IgD-negative memory B cell (primary cell): ENCODE measurements at regions not wholly inside any gene's neighbourhood (a gene's known extent, or its start where the extent isn't known, plus 50 kb on each side); places are given as distances from the start of the nearest gene placed in this dataset.

ENCODE experiments used
- H3K27ac Mint-ChIP-seq, 3 donors: one replicate each; pipeline ENCODE4 v1.8.0; 2020 to 2022; ENCODE audit warnings: mild to moderate bottlenecking in 3 of 3, mixed read lengths in 3 of 3, moderate library complexity in 1 of 3
- H3K27me3 Mint-ChIP-seq: one replicate; pipeline ENCODE4 v1.8.0; 2021; ENCODE audit warnings: mixed read lengths
- H3K36me3 Mint-ChIP-seq: one replicate; pipeline ENCODE4 v1.8.0; 2020; ENCODE audit warnings: mild to moderate bottlenecking, mixed read lengths
- H3K4me1 Mint-ChIP-seq, 3 donors: one replicate each; pipeline ENCODE4 v1.8.0; 2020 to 2022; ENCODE audit warnings: mixed read lengths in 3 of 3, mild to moderate bottlenecking in 1 of 3
- H3K4me3 Mint-ChIP-seq, 4 donors: one replicate each; pipeline ENCODE4 v1.8.0; 2020 to 2022; ENCODE audit warnings: mild to moderate bottlenecking in 4 of 4, mixed read lengths in 4 of 4, moderate library complexity in 3 of 4
- H3K9me3 Mint-ChIP-seq, 3 donors: one replicate each; pipeline ENCODE4 v1.8.0; 2020 to 2021; ENCODE audit warnings: mixed read lengths in 3 of 3, mild to moderate bottlenecking in 1 of 3

DNA sequence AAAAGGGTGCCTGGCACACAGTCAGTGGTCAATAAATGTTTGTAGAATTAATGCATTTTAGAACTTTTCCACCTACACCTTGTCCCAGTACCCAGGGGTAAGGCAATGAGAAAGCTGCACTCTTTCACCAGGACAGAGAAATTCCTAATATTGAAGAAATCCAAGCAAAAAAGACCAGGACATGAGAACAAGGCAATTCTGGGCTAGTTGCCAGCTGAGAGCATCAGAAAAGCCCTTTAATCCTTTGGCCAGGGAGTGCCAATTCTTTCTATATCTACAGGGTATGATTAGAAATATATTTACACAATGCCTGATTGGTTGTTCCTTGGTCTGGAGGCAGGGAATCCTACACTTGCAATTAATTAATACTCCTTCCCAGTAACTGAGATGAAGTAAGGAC is 492.4 kb upstream of the NFIA start:
- Mint-ChIP-seq H3K4me1 (no peaks in the 10 kb centered on the region), H3K9me3 (peaks cover 0 to 5% (median 3%) of the 10 kb centered on the region in 3 donors), H3K4me3 (no peak overlapping the region), H3K36me3 (no peaks in the 10 kb centered on the region), H3K27ac (no peak overlapping the region), H3K27me3 (no peaks in the 10 kb centered on the region)

DNA sequence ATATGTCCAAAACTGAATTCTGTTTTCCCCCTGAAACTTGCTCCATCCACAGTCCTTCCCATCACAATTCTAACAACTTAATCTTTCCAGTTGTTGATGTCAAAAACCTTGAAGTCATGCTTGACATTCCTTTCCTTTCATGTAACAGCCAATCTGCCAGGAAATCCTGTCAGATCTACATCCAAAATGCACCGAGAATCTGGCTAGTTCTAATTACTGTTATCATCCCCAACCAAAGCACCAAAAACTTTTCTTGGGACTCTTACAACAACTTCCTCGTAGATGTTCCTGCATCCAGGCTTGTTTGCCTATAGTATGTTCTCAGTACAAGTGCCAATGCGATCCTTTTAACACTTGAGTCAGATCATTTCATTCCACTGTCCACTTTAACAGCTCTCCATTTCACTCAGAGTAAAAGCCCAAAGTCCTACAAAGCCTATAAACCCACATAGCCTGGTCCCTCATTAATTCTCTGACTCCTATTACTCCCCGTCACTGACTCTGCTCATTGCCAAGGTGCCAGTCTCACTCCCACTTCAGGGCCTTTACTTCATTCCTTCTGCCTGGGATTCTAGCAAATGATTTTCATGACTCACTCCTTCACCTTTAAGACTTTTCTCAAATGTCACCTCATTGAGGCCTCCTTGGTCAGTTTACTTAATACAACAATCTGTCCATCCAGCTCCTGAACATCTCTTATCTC is 493.2 kb upstream of the NFIA start:
- Mint-ChIP-seq H3K27me3 (no peaks in the 10 kb centered on the region), H3K9me3 (peaks cover 0 to 5% (median 3%) of the 10 kb centered on the region in 3 donors), H3K27ac (no peak overlapping the region), H3K4me3 (no peak overlapping the region), H3K4me1 (no peaks in the 10 kb centered on the region), H3K36me3 (no peaks in the 10 kb centered on the region)

DNA sequence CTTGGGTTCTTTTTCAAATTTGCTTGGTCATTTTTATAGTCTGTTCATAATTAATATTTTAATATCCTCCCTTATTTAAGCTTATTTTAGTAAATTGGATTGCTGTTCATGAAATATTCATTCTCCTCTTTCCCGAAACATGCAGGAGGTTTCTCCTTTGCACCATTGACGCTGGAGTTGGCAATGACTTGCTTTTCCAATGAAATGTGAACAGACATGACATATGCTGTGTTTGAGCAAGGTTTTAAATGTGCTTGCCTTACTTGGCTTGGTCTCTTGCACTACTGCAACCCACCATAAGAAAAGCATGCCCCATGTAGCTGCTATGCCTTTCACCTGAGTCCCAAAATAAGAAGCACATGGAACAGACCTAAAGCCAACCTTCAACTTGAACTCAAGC is 498.0 kb upstream of the NFIA start:
- Mint-ChIP-seq H3K4me1 (no peaks in the 10 kb centered on the region), H3K36me3 (no peaks in the 10 kb centered on the region), H3K27ac (no peak overlapping the region), H3K27me3 (no peaks in the 10 kb centered on the region), H3K4me3 (no peak overlapping the region), H3K9me3 (peaks cover 10 to 12% (median 11%) of the 10 kb centered on the region in 3 donors)

DNA sequence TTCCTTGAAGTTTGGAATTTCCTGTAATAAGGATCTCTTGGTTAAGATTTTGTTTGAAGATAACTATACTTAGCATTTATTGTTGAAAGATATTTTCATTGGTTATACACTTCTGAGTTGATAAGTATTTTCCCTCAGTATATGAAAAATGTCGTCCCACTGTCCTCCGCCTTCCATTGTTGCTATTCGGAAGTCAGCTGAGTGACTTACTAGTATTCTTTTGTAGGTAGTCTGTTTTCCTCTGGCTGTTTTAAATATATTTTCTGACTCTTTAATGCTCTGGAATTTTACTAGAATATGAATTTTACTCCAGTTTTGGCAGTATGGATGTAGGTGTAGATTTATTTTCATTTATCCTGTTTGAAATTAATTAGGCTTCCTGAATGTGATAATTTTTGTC is 498.7 kb upstream of the NFIA start:
- no peaks in the 10 kb centered on the region for H3K36me3 Mint-ChIP-seq
- no peak overlapping the region for H3K4me3 Mint-ChIP-seq
- no peaks in the 10 kb centered on the region for H3K4me1 Mint-ChIP-seq

DNA sequence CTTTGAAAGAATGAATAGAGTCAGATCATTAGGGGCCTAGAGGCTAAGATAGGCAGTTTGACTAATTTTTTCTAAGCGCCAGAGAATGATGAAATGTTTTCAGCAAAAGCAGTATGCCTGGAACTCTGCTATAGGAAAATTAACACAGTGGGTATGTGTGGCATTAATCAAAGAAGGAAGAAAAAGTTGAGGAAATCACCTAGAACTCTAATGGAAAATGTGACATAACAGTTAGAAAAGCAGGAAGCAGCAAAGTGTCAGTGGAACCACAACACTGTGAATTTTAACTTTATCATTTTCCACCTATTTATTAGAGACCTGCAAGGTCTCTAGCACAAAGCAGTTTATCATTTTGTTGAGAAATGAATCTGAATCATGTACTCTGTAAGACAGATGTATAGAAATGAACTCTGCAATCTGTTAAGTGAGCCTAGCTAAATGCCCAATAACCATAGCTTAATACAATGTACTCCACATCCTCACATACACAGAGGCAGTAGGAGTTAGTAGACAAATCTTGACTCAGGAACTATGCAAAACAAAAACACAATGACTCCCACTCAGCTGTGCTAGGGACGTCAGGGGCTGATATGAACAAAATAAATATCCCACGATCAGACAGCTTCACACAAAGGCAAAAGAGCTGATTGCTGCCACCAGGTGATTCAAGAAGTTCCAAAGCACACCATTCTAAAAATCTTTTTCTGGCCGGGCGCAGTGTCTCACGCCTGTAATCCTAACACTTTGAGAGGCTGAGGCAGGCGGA is 500.7 kb upstream of the NFIA start:
- H3K4me3 Mint-ChIP-seq: no peak overlapping the region
- no peaks in the 10 kb centered on the region for H3K4me1 Mint-ChIP-seq
- H3K36me3 Mint-ChIP-seq: no peaks in the 10 kb centered on the region
- peaks cover 8 to 12% (median 10%) of the 10 kb centered on the region in 3 donors for H3K9me3 Mint-ChIP-seq
- no peak overlapping the region for H3K27ac Mint-ChIP-seq
- no peaks in the 10 kb centered on the region for H3K27me3 Mint-ChIP-seq

More for the DNA sequence above, 498.7 kb upstream of the NFIA start:
- Mint-ChIP-seq H3K9me3 (peaks cover 9 to 12% (median 10%) of the 10 kb centered on the region in 3 donors), H3K27me3 (no peaks in the 10 kb centered on the region), H3K27ac (no peak overlapping the region)

DNA sequence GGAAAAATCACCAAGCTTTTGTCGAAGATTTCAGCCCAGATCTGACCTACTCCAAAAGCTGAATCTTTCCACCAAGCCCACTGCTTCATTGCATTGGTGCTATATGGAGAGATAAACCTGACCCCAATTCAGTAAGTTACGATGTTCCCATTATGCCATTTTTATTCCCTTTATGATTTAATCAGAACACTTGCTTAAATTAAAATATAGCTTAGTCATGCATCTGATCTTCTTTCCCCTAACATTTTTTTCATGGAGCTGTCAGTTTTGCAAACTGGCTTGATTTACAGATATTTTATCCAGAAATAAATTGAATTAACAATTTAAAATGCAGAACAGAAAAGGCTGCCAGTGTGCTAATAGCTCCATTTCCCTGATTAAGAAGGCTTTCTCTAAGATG is 503.5 kb upstream of the C1orf87 start:
- H3K9me3 Mint-ChIP-seq: peaks cover 0 to 8% (median 3%) of the 10 kb centered on the region in 3 donors
- H3K4me3 Mint-ChIP-seq: no peak overlapping the region
- no peaks in the 10 kb centered on the region for H3K4me1 Mint-ChIP-seq
- H3K36me3 Mint-ChIP-seq: no peaks in the 10 kb centered on the region
- no peak overlapping the region for H3K27ac Mint-ChIP-seq
- H3K27me3 Mint-ChIP-seq: no peaks in the 10 kb centered on the region

DNA sequence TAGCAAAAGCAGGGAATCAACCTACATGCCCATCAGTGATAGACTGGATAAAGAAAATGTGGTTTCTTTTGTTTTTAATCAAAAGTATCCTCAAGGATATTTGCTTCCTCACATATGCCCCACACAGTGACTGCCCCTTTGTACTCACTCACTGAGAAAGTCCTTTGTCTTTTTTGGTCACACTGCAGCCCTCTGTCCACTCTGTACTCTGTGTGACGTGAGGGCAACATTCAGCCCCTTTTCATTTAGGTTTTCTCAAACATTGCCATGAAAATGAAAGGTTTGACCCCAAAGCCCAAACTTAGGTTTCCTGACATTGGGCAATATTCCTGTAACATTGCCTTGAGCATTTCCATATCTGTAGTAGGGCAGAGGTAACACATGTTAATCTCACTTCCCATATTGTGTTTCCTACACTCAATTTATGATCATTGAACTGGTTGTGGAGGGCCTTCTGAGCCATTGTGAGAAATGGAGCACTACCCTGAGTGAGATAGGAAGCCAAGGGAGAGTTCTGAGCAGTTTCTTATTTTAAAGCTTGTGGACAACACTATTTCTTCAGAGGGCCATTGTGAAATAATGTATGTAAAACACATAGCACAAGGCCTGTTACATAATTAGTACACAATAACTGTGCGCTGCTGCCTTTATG is 501.9 kb upstream of the C1orf87 start:
- Mint-ChIP-seq H3K27ac (no peak overlapping the region), H3K4me1 (no peaks in the 10 kb centered on the region), H3K9me3 (peaks cover 2 to 11% (median 7%) of the 10 kb centered on the region in 3 donors), H3K27me3 (no peaks in the 10 kb centered on the region), H3K36me3 (no peaks in the 10 kb centered on the region), H3K4me3 (no peak overlapping the region)

DNA sequence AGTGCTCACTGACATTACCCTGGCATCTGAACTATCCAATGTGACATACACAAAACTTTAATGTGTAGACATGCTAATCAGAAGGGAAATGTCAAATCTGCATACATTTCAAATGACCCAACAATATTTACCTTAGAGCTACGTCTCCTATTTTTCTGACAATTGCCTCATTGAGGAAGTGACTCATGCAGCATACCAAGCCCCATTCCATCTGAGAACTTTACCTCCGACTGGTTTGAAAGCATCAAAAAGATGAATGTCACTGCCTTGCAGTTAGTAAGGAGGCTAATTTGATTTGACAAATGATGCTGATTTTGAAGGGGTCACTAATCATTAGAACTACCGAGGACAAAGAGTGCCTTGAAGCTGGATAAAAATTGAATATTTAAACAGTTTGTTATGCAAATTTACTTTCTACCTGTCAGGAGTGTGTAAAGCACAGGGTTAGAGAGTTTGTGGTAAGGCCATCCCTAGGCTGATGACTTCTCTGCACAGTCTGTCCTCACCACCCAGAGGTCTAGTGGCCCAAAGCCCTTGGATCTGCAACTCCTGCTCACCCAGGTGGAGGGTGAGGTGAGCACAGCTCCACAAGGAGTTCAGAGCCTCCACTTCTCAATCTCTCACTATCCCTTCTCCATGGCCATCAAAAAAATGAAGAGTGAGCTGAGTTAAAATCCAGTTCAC is 500.3 kb upstream of the C1orf87 start:
- no peak overlapping the region for H3K4me3 Mint-ChIP-seq
- H3K27me3 Mint-ChIP-seq: peaks cover 1% of the 10 kb centered on the region
- no peaks in the 10 kb centered on the region for H3K36me3 Mint-ChIP-seq
- H3K27ac Mint-ChIP-seq: no peak overlapping the region
- no peaks in the 10 kb centered on the region for H3K4me1 Mint-ChIP-seq
- peaks cover 6 to 15% (median 9%) of the 10 kb centered on the region in 3 donors for H3K9me3 Mint-ChIP-seq

DNA sequence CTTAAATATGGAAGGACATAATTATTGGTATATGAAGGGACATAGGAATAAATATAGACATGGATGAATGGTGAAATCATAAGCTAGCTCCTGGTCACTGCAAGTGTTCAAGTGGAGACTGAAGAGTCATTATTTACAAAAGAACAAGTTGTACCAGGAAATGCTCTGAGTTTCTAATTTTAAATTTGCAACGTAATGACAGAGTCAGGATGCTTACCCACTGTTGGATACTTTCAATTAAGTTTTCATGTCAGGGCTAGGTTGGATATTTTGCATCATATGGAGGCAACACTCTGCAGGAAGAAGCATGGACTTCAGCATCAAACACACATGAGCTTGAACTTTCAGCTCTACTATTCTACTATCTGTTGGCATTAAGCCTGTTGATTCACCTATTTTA is 499.6 kb upstream of the C1orf87 start:
- Mint-ChIP-seq H3K9me3 (peaks cover 9 to 15% (median 10%) of the 10 kb centered on the region in 3 donors), H3K4me1 (no peaks in the 10 kb centered on the region), H3K27ac (no peak overlapping the region), H3K27me3 (peaks cover 1% of the 10 kb centered on the region), H3K4me3 (no peak overlapping the region), H3K36me3 (no peaks in the 10 kb centered on the region)

DNA sequence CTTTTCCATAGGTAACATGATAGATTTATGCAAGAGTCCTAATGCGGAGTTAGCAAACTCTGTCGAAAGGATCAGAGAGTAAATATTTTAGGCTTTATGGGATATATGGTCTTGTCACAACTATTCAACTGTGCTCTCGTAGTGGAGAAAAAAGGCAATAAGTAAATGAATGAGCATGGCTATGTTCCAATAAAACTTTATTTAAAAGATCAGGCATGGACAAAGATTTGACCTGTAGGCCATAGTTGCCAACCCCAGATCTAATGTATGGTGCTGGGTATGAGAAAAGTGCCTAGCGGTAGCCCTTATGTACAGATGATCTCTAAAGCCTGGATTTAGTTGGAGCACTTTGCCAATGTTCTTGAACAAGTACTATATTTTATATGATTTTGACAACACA is 498.8 kb upstream of the C1orf87 start:
- no peak overlapping the region for H3K27ac Mint-ChIP-seq
- peaks cover 1% of the 10 kb centered on the region for H3K27me3 Mint-ChIP-seq
- H3K36me3 Mint-ChIP-seq: no peaks in the 10 kb centered on the region
- no peak overlapping the region for H3K4me3 Mint-ChIP-seq
- H3K4me1 Mint-ChIP-seq: no peaks in the 10 kb centered on the region
- H3K9me3 Mint-ChIP-seq: peaks cover 9 to 15% (median 10%) of the 10 kb centered on the region in 3 donors

DNA sequence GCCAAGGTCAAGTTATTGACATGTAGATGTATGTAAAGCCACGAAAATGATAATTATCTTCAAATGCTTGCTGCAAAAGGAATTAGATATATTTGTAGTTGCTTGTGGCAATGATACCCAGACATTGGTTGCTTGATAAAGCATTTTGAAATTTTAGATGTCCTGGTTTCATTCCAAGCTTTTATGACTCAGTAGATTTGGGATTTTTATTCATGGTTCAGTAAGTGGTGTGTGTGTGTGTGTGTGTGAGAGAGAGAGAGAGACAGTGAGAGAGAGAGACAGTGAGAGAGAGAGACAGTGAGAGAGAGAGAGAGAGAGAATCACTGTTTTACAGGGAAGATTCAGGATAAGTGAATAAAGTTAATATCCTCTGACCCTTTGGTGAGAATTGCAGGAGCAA is 498.2 kb upstream of the C1orf87 start:
- Mint-ChIP-seq H3K27ac (no peak overlapping the region), H3K9me3 (peaks cover 9 to 15% (median 10%) of the 10 kb centered on the region in 3 donors), H3K36me3 (no peaks in the 10 kb centered on the region), H3K27me3 (peaks cover 1% of the 10 kb centered on the region), H3K4me1 (no peaks in the 10 kb centered on the region), H3K4me3 (no peak overlapping the region)

DNA sequence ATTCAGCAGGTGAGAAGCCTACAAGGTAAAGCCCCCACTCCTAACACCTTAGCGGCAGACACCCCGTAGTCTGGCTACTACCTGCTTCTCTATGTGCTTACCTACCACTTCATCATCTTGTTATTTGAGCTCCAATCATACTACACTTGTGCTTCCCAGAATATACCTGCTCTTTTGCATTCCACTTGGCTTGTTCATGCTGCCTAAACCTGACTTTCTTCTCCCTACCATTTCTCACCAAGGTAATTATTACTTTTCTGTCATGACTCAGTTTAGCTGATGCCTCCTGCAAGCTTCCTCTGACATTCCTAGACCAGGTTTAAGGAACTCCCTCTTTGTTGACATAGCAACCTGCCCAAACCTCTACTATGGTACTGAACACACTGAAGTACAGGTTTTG is 495.6 kb upstream of the C1orf87 start:
- peaks cover 5 to 12% (median 10%) of the 10 kb centered on the region in 3 donors for H3K9me3 Mint-ChIP-seq
- H3K36me3 Mint-ChIP-seq: no peaks in the 10 kb centered on the region
- H3K27ac Mint-ChIP-seq: no peak overlapping the region
- no peak overlapping the region for H3K4me3 Mint-ChIP-seq
- H3K27me3 Mint-ChIP-seq: peaks cover 1% of the 10 kb centered on the region
- H3K4me1 Mint-ChIP-seq: no peaks in the 10 kb centered on the region

DNA sequence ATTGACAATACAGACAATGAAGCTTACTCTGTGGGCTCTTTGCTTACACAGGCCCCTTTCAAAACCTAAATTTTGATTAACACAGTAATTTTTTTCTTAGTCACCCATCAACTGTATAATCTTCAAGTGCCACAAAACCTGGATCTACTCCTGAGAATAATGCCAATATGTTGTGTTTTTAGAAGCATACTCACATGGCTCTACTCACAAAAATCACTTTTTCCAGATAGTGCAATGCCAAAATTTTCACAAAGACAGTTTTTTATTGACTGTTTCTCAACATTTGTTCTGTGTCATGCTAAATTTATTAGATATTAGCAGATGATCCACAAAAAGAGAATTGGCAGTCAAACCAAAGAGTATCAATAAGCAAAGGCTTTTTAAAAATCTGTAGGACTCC is 493.7 kb upstream of the C1orf87 start:
- Mint-ChIP-seq H3K27me3 (peaks cover 1% of the 10 kb centered on the region), H3K27ac (no peak overlapping the region), H3K36me3 (no peaks in the 10 kb centered on the region), H3K4me1 (no peaks in the 10 kb centered on the region), H3K9me3 (peaks cover 8 to 12% (median 12%) of the 10 kb centered on the region in 3 donors), H3K4me3 (no peak overlapping the region)

DNA sequence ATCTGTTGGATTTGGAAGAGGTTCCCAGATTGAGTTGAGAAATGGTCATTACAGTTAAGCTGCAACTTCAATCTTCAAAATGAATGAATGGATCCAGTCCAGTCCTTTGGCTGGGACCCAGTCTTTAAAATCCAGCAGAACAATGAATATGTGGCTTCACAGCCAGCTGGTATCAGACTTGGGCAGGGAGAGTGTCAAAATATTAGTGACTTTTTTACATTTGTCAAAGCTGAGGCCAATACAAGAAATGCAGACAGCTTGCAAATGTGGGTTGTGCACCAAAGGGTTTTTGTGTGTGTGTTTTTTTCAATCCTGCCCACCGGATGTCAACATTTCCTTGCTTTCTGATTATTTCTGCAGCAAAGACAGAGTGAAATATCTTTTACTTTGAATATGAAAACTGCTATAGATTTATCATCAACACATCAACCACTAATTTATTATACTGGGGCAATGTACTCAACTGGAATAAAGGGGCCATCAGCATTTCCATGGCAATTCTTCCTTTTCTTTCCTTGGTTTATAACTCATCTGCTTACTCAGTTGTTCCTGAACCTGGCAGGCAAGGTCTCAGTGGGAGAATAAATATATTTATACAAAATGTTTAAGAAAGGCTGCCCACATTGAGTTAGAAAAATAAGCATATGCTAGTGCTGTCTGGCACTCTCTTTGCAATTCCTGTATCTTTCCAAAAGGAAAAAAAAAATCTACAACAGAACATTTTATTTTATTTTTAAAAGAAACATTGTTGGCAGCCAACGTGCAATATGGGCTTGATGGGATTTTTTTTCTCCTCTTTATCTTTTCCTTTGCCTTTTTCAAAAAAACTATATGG is 491.6 kb upstream of the C1orf87 start:
- Mint-ChIP-seq H3K4me3 (no peak overlapping the region), H3K4me1 (no peaks in the 10 kb centered on the region), H3K9me3 (peaks cover 5 to 10% (median 8%) of the 10 kb centered on the region in 3 donors), H3K36me3 (no peaks in the 10 kb centered on the region), H3K27me3 (no peaks in the 10 kb centered on the region), H3K27ac (no peak overlapping the region)
